Renal cortex interstitium (tissue), 11 donors: ENCODE measurements at regions not wholly inside any gene's neighbourhood (a gene's known extent, or its start where the extent isn't known, plus 50 kb on each side); places are given as distances from the start of the nearest gene placed in this dataset.
"Not testable (repeated sequence)": the region's sequence is repeated elsewhere in the genome, so short reads cannot be mapped to it uniquely, and the experiment has no call there.

ENCODE experiments used
- DNase-seq, 11 donors: peaks; one replicate each; pipeline ENCODE4 v3.0.0-alpha.2; 2013; ENCODE audit warnings: low read depth in 9 of 11, low spot score in 4 of 11; ENCODE audit errors: extremely low read depth in 1 of 11

- DNase-seq = no peak
These were observed 582.2 kb upstream of the PPP2R3A start for GRCh38 chr3:135383301-135383700.

GRCh38 chr3:135392151-135392550 is 573.4 kb upstream of the PPP2R3A start:
- no peak for DNase-seq

GRCh38 chr3:135393159-135393558 is 572.4 kb upstream of the PPP2R3A start:
- no peak for DNase-seq

- DNase-seq = peak in 3 of 11 donors; percentile 1 to 4 (median 3)
These were observed 571.5 kb upstream of the PPP2R3A start for GRCh38 chr3:135393898-135394525.

GRCh38 chr3:135412475-135412874 is 553.1 kb upstream of the PPP2R3A start:
- no peak for DNase-seq

- no peak for DNase-seq
These were observed 549.3 kb upstream of the PPP2R3A start for GRCh38 chr3:135416182-135416581.

- DNase-seq = no peak
These were observed 546.4 kb upstream of the PPP2R3A start for GRCh38 chr3:135419155-135419554.

GRCh38 chr3:135426508-135426907 is 539.0 kb upstream of the PPP2R3A start:
- no peak for DNase-seq

- no peak for DNase-seq
These were observed 533.1 kb upstream of the PPP2R3A start for GRCh38 chr3:135432402-135432801.

GRCh38 chr3:135438889-135439597 is 526.5 kb upstream of the PPP2R3A start:
- not testable (repeated sequence) for DNase-seq

- DNase-seq = not testable (repeated sequence)
These were observed 525.9 kb upstream of the PPP2R3A start for GRCh38 chr3:135439632-135440031.

GRCh38 chr3:135440233-135440632 is 525.3 kb upstream of the PPP2R3A start:
- DNase-seq = no peak

GRCh38 chr3:135440746-135441145 is 524.8 kb upstream of the PPP2R3A start:
- DNase-seq = no peak

GRCh38 chr3:135444058-135444457 is 521.5 kb upstream of the PPP2R3A start:
- no peak for DNase-seq

- DNase-seq = no peak
These were observed 518.0 kb upstream of the PPP2R3A start for GRCh38 chr3:135447483-135447882.

- no peak for DNase-seq
These were observed 517.0 kb upstream of the PPP2R3A start for GRCh38 chr3:135448520-135448919.

GRCh38 chr3:135449046-135449445 is 516.5 kb upstream of the PPP2R3A start:
- no peak for DNase-seq

- no peak for DNase-seq
These were observed 514.3 kb upstream of the PPP2R3A start for GRCh38 chr3:135451037-135451785.

GRCh38 chr3:135452881-135453280 is 512.6 kb upstream of the PPP2R3A start:
- DNase-seq = peak in 2 of 11 donors; percentile 9 to 14

GRCh38 chr3:135453326-135453725 is 512.2 kb upstream of the PPP2R3A start:
- no peak for DNase-seq
